UCSD-AML1 (cell line): ENCODE measurements at regions not wholly inside any gene's neighbourhood (a gene's known extent, or its start where the extent isn't known, plus 50 kb on each side); places are given as distances from the start of the nearest gene placed in this dataset.
"Not testable (repeated sequence)": the region's sequence is repeated elsewhere in the genome, so short reads cannot be mapped to it uniquely, and the experiment has no call there.

ENCODE experiments used
- DNase-seq: peaks from one replicate; lab custom pipeline; 2025; ENCODE audit not compliant: unreplicated experiment; lab: John Stamatoyannopoulos, UW

GRCh38 chr6:133100865-133101264, 140.3 kb upstream of the EYA4 start:
- DNase-seq, result no peak

GRCh38 chr6:133101790-133102189, 139.4 kb upstream of the EYA4 start:
- DNase-seq, result no peak

- DNase-seq, result no peak
These were observed 134.2 kb upstream of the EYA4 start for GRCh38 chr6:133106934-133107333.

GRCh38 chr6:133108419-133108818, 132.7 kb upstream of the EYA4 start:
- no peak for DNase-seq

- no peak for DNase-seq
These were observed 126.2 kb upstream of the EYA4 start for GRCh38 chr6:133114973-133115372.

GRCh38 chr6:133115946-133116345, 125.2 kb upstream of the EYA4 start:
- no peak for DNase-seq

GRCh38 chr6:133128191-133128590, 113.0 kb upstream of the EYA4 start:
- DNase-seq, result no peak

GRCh38 chr6:133129556-133129955, 111.6 kb upstream of the EYA4 start:
- DNase-seq, result no peak

- no peak for DNase-seq
These were observed 110.3 kb upstream of the EYA4 start for GRCh38 chr6:133130863-133131262.

GRCh38 chr6:133131621-133132465, 109.3 kb upstream of the EYA4 start:
- DNase-seq, result no peak

- no peak for DNase-seq
These were observed 108.6 kb upstream of the EYA4 start for GRCh38 chr6:133132466-133132971.

- no peak for DNase-seq
These were observed 104.8 kb upstream of the EYA4 start for GRCh38 chr6:133136177-133136880.

- DNase-seq, result not testable (repeated sequence)
These were observed 93.5 kb upstream of the EYA4 start for GRCh38 chr6:133147470-133148184.

- no peak for DNase-seq
These were observed 84.5 kb upstream of the EYA4 start for GRCh38 chr6:133156689-133157088.

- DNase-seq, result no peak
These were observed 83.2 kb upstream of the EYA4 start for GRCh38 chr6:133157995-133158394.

GRCh38 chr6:133159255-133159795, 81.8 kb upstream of the EYA4 start:
- no peak for DNase-seq

GRCh38 chr6:133160536-133160935, 80.6 kb upstream of the EYA4 start:
- no peak for DNase-seq

- no peak for DNase-seq
These were observed 75.9 kb upstream of the EYA4 start for GRCh38 chr6:133165235-133165634.

GRCh38 chr6:133166766-133167165, 74.4 kb upstream of the EYA4 start:
- DNase-seq, result no peak

- DNase-seq, result no peak
These were observed 71.3 kb upstream of the EYA4 start for GRCh38 chr6:133169901-133170300.

- DNase-seq, result no peak
These were observed 70.6 kb upstream of the EYA4 start for GRCh38 chr6:133170602-133171001.
